GM12878 (cell line): ENCODE measurements at regions not wholly inside any gene's neighbourhood (a gene's known extent, or its start where the extent isn't known, plus 50 kb on each side); places are given as distances from the start of the nearest gene placed in this dataset.
"Not testable (repeated sequence)": the region's sequence is repeated elsewhere in the genome, so short reads cannot be mapped to it uniquely, and the experiment has no call there.

ENCODE experiments used
- ATAC-seq: fragments of 200-7000 bp; cut with Tn5 transposase; 3 replicates; pipeline ENCODE4 v1.9.1; 2020; ENCODE audit warnings: mild to moderate bottlenecking, moderate library complexity
- BruUV-seq: library from RNA; stranded (reverse); fragments of 400-500 nt; replicated peaks from 2 replicates; lab custom pipeline; 2021; lab: Mats Ljungman, UMichigan
- CTCF ChIA-PET: fragments of 300-600 bp; sonication (Branson Sonifier 250); formaldehyde crosslinking; extraction: SDS; loops from one replicate; lab custom pipeline; 2021; ENCODE audit warnings: inconsistent platforms; lab: Yijun Ruan, JAX
- POLR2A ChIA-PET: fragments of 350-600 bp; formaldehyde crosslinking; extraction: SDS; loops from one replicate; lab custom pipeline; 2021; ENCODE audit warnings: inconsistent platforms; lab: Charles Lee
- RAD21 ChIA-PET: fragments of 300-600 bp; sonication (Branson Sonifier 250); formaldehyde crosslinking; loops from one replicate; lab custom pipeline; 2023; ENCODE audit warnings: antibody characterized with exemption; ENCODE audit not compliant: unreplicated experiment; lab: Charles Lee
- SMC1A ChIA-PET: fragments of 300-600 bp; sonication (Branson Sonifier 250); formaldehyde crosslinking; loops from one replicate; lab custom pipeline; 2023; ENCODE audit not compliant: unreplicated experiment, uncharacterized antibody; lab: Charles Lee
- DNase-seq: peaks from one replicate; pipeline ENCODE4 v3.0.0-alpha.2; 2011; ENCODE audit warnings: low read depth, low spot score
- FAIRE-seq: peaks from 3 replicates; lab custom pipeline; 2011; peaks lifted over from hg19 to GRCh38; lab: Jason Lieb, UNC
- H2AFZ ChIP-seq: 2 replicates; pipeline ENCODE4 v1.6.0; 2011; ENCODE audit warnings: low read depth, low read length, control low read depth; ENCODE audit not compliant: control insufficient read depth
- H3K27ac ChIP-seq: 2 replicates; pipeline ENCODE4 v1.5.1; 2011; ENCODE audit warnings: control low read depth; ENCODE audit not compliant: control insufficient read depth, insufficient read depth
- H3K27me3 ChIP-seq, 2 experiments: replicated peaks in 1 of 2; 2 replicates each; pipeline versions ENCODE4 v1.6.0 to v1.6.1; 2011; ENCODE audit warnings: low read length in 1 of 2; ENCODE audit not compliant: control insufficient read depth in 2 of 2, insufficient read depth in 2 of 2
- H3K36me3 ChIP-seq, 2 experiments: 2 replicates each; pipeline ENCODE4 v1.5.1; 2011; ENCODE audit warnings: low read length in 1 of 2; ENCODE audit not compliant: control insufficient read depth in 2 of 2, insufficient read depth in 2 of 2
- H3K4me1 ChIP-seq: 2 replicates; pipeline ENCODE4 v1.6.1; 2011; ENCODE audit warnings: mild to moderate bottlenecking, low read length, moderate library complexity, mixed read lengths; ENCODE audit not compliant: control insufficient read depth, insufficient read depth
- H3K4me2 ChIP-seq: 2 replicates; pipeline ENCODE4 v1.6.0; 2011; ENCODE audit warnings: control low read depth; ENCODE audit not compliant: control insufficient read depth, insufficient read depth
- H3K4me3 ChIP-seq: fragments of 200-600 bp; sonication (generic); 2 replicates; pipeline ENCODE4 v1.5.1; 2016
- H3K79me2 ChIP-seq: 2 replicates; pipeline ENCODE4 v1.6.0; 2011; ENCODE audit warnings: low read length; ENCODE audit not compliant: control insufficient read depth, insufficient read depth
- H3K9ac ChIP-seq: 2 replicates; pipeline ENCODE4 v1.8.0; 2011; ENCODE audit warnings: low read length, control low read depth, mixed read lengths; ENCODE audit not compliant: control insufficient read depth, insufficient read depth
- H3K9me3 ChIP-seq: replicated peaks from 3 replicates; pipeline ENCODE4 v1.5.1; 2011; ENCODE audit warnings: mild to moderate bottlenecking, low read length; ENCODE audit not compliant: control insufficient read depth, insufficient read depth
- H4K20me1 ChIP-seq: 2 replicates; pipeline ENCODE4 v1.6.0; 2011; ENCODE audit not compliant: control insufficient read depth, insufficient read depth
- CEBPB ChIP-seq, 2 experiments: fragments of 150-350 bp in 1 of 2; IDR thresholded peaks; 2 replicates each; pipeline ENCODE4 v1.6.1; 2012 to 2014; ENCODE audit warnings: low read depth in 2 of 2, low read length in 2 of 2, borderline replicate concordance in 1 of 2, inconsistent platforms in 1 of 2
- CUX1 ChIP-seq: IDR thresholded peaks from 2 replicates; pipeline ENCODE4 v1.6.1; 2012; ENCODE audit warnings: improper control_type of control experiment, low read depth, low read length; ENCODE audit not compliant: insufficient replicate concordance
- WGBS: methylation state at CpG from one replicate; pipeline ENCODE4 v1.1.6; 2016; ENCODE audit warnings: low lambda C conversion rate; ENCODE audit not compliant: insufficient replicate concordance, insufficient coverage; ENCODE audit errors: missing lambda C conversion rate; 5-methylcytosine and 5-hydroxymethylcytosine counted together
- in situ Hi-C: fragments of 300-500 bp; cut with MboI; formaldehyde crosslinking; loops from 9 replicates; pipeline ENCODE4 v1.14.3; 2018; ENCODE audit warnings: mixed read lengths
- intact Hi-C: fragments of 100-400 bp; cut with micrococcal nuclease; formaldehyde crosslinking; loops from one replicate; pipeline ENCODE4 v1.14.2; 2022; ENCODE audit not compliant: unreplicated experiment

DNA sequence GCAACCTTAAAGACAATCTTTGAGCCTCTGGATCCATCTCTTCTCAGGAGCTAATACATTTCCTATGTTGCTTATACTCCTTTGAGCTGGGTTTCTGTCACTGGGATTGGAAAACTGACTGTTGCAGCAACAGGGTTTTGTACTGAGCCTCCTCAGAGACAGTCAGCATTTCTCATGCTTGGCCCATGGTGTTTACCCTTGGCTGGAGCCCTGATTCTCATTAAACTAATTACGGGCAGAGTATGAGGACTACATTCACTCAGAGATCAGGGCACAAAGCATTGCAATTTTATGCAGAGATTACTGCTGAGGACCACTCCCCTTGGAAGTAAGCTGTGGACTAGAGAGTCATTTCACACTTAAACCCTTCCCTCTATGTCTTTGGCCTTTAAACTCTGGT, 134.5 kb downstream of the LRIG2 start (continued):
- TF ChIP-seq CEBPB (IDR thresholded peaks at IDR 0.05; ENCODE audit: borderline replicate concordance in 1 of 2, low read depth in 2 of 2, low read length in 2 of 2) (no peak), CUX1 (no peak)

DNA sequence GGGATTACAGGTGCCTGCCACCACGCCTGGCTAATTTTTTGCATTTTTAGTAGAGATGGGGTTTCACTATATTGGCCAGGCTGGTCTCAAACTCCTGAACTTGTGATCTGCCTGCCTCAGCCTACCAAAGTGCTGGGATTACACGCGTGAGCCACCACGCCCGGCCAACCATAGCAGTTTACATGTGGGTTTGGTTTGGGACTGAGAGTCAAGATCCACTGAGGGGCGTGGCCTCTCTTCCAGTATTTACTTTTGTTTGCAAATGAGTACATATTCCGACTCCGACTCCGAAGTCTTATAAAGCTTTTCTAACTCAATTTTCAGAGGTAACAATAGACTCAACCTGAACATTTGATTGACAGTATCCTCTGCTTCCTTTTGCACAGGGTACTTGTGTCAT, 135.4 kb downstream of the LRIG2 start:
- FAIRE-seq, DNase-seq, H4K20me1 ChIP-seq, H3K79me2 ChIP-seq, H3K36me3 ChIP-seq, CTCF ChIA-PET, H3K9me3 ChIP-seq, H3K27me3 ChIP-seq, H2AFZ ChIP-seq, RAD21 ChIA-PET, H3K27ac ChIP-seq, H3K4me3 ChIP-seq, POLR2A ChIA-PET, ATAC-seq, BruUV-seq, SMC1A ChIA-PET, H3K4me1 ChIP-seq, in situ Hi-C loops, H3K9ac ChIP-seq, H3K4me2 ChIP-seq: not testable (repeated sequence)
- intact Hi-C loops, result loop anchor here (5.0 kb wide), 1 partner anchor 49 kb away; no protein-coding TSS in a partner anchor
- WGBS, result 85% methylated on average over 9 of the region's 9 CpGs
